Neuron (in vitro differentiated cells): ENCODE measurements at regions not wholly inside any gene's neighbourhood (a gene's known extent, or its start where the extent isn't known, plus 50 kb on each side); places are given as distances from the start of the nearest gene placed in this dataset.

Experiments used
- H2AFZ ChIP-seq: one replicate; pipeline ENCODE4 v1.6.1; 2013; ENCODE audit warnings: low read depth, mild to moderate bottlenecking, inconsistent platforms, low read length, moderate library complexity
- H3K27me3 ChIP-seq: one replicate; pipeline ENCODE4 v1.6.1; 2013; ENCODE audit warnings: low read length; ENCODE audit not compliant: insufficient read depth
- H3K36me3 ChIP-seq: one replicate; pipeline ENCODE4 v1.6.1; 2013; ENCODE audit warnings: low read length; ENCODE audit not compliant: insufficient read depth
- H3K4me1 ChIP-seq: one replicate; pipeline ENCODE4 v1.6.1; 2013; ENCODE audit warnings: low read length; ENCODE audit not compliant: insufficient read depth
- H3K4me3 ChIP-seq: 2 replicates; pipeline ENCODE4 v1.5.1; 2013; ENCODE audit warnings: mild to moderate bottlenecking, low read length, moderate library complexity
- H3K9me3 ChIP-seq: one replicate; pipeline ENCODE4 v1.6.1; 2013; ENCODE audit warnings: low read length

- Histone ChIP-seq H3K9me3 (no peaks in the 10 kb centered on the region), H3K36me3 (no peaks in the 10 kb centered on the region), H3K27me3 (no peaks in the 10 kb centered on the region), H3K4me1 (no peaks in the 10 kb centered on the region), H3K4me3 (no peak overlapping the region), H2AFZ (no peak overlapping the region)
Observed at GRCh38 chr11:107251298-107251697, 206.3 kb downstream of the CWF19L2 start.

GRCh38 chr11:107250017-107250416 is 207.6 kb downstream of the CWF19L2 start:
- H3K4me1 ChIP-seq, result no peaks in the 10 kb centered on the region
- no peaks in the 10 kb centered on the region for H3K36me3 ChIP-seq
- H3K4me3 ChIP-seq, result no peak overlapping the region
- H3K9me3 ChIP-seq, result no peaks in the 10 kb centered on the region
- H3K27me3 ChIP-seq, result no peaks in the 10 kb centered on the region
- H2AFZ ChIP-seq, result no peak overlapping the region

- no peaks in the 10 kb centered on the region for H3K36me3 ChIP-seq
- H3K4me1 ChIP-seq, result no peaks in the 10 kb centered on the region
- no peaks in the 10 kb centered on the region for H3K9me3 ChIP-seq
- H2AFZ ChIP-seq, result no peak overlapping the region
- no peaks in the 10 kb centered on the region for H3K27me3 ChIP-seq
- no peak overlapping the region for H3K4me3 ChIP-seq
Observed at GRCh38 chr11:107249054-107249453, 208.6 kb downstream of the CWF19L2 start.

- H3K4me3 ChIP-seq, result no peak overlapping the region
- H2AFZ ChIP-seq, result no peak overlapping the region
- H3K9me3 ChIP-seq, result no peaks in the 10 kb centered on the region
- H3K27me3 ChIP-seq, result no peaks in the 10 kb centered on the region
- H3K36me3 ChIP-seq, result no peaks in the 10 kb centered on the region
- no peaks in the 10 kb centered on the region for H3K4me1 ChIP-seq
Observed at GRCh38 chr11:107247167-107247861, 210.3 kb downstream of the CWF19L2 start.

GRCh38 chr11:107243929-107244328 is 213.7 kb downstream of the CWF19L2 start:
- Histone ChIP-seq H2AFZ (no peak overlapping the region), H3K36me3 (no peaks in the 10 kb centered on the region), H3K4me1 (no peaks in the 10 kb centered on the region), H3K27me3 (no peaks in the 10 kb centered on the region), H3K4me3 (no peak overlapping the region), H3K9me3 (no peaks in the 10 kb centered on the region)

GRCh38 chr11:107232451-107232850 is 214.2 kb upstream of the GUCY1A2 start:
- H3K9me3 ChIP-seq, result no peaks in the 10 kb centered on the region
- no peaks in the 10 kb centered on the region for H3K27me3 ChIP-seq
- no peak overlapping the region for H2AFZ ChIP-seq
- no peaks in the 10 kb centered on the region for H3K4me1 ChIP-seq
- H3K36me3 ChIP-seq, result no peaks in the 10 kb centered on the region
- no peak overlapping the region for H3K4me3 ChIP-seq

GRCh38 chr11:107224836-107225235 is 206.6 kb upstream of the GUCY1A2 start:
- Histone ChIP-seq H3K4me3 (no peak overlapping the region), H3K36me3 (no peaks in the 10 kb centered on the region), H2AFZ (no peak overlapping the region), H3K4me1 (no peaks in the 10 kb centered on the region), H3K27me3 (no peaks in the 10 kb centered on the region), H3K9me3 (no peaks in the 10 kb centered on the region)

GRCh38 chr11:107222916-107223460 is 204.7 kb upstream of the GUCY1A2 start:
- Histone ChIP-seq H3K9me3 (no peaks in the 10 kb centered on the region), H3K4me1 (no peaks in the 10 kb centered on the region), H3K27me3 (no peaks in the 10 kb centered on the region), H2AFZ (no peak overlapping the region), H3K4me3 (no peak overlapping the region), H3K36me3 (no peaks in the 10 kb centered on the region)

- no peaks in the 10 kb centered on the region for H3K9me3 ChIP-seq
- H3K36me3 ChIP-seq, result no peaks in the 10 kb centered on the region
Observed at GRCh38 chr11:107222431-107222830, 204.2 kb upstream of the GUCY1A2 start.

GRCh38 chr11:107221748-107222285 is 203.5 kb upstream of the GUCY1A2 start:
- Histone ChIP-seq H3K9me3 (no peaks in the 10 kb centered on the region), H3K4me1 (no peaks in the 10 kb centered on the region), H3K36me3 (no peaks in the 10 kb centered on the region), H3K4me3 (no peak overlapping the region), H2AFZ (no peak overlapping the region), H3K27me3 (no peaks in the 10 kb centered on the region)

More at GRCh38 chr11:107222431-107222830, 204.2 kb upstream of the GUCY1A2 start:
- no peak overlapping the region for H2AFZ ChIP-seq
- no peaks in the 10 kb centered on the region for H3K4me1 ChIP-seq
- H3K27me3 ChIP-seq, result no peaks in the 10 kb centered on the region
- H3K4me3 ChIP-seq, result no peak overlapping the region

GRCh38 chr11:107218123-107219013 is 200.1 kb upstream of the GUCY1A2 start:
- no peak overlapping the region for H3K4me3 ChIP-seq
- H3K27me3 ChIP-seq, result no peaks in the 10 kb centered on the region
- H3K9me3 ChIP-seq, result no peaks in the 10 kb centered on the region
- no peak overlapping the region for H2AFZ ChIP-seq
- H3K4me1 ChIP-seq, result no peaks in the 10 kb centered on the region
- no peaks in the 10 kb centered on the region for H3K36me3 ChIP-seq

- H3K4me1 ChIP-seq, result no peaks in the 10 kb centered on the region
Observed at GRCh38 chr11:107217444-107217843, 199.2 kb upstream of the GUCY1A2 start.

GRCh38 chr11:107215010-107215409 is 196.7 kb upstream of the GUCY1A2 start:
- Histone ChIP-seq H3K9me3 (no peaks in the 10 kb centered on the region), H3K4me3 (no peak overlapping the region), H3K36me3 (no peaks in the 10 kb centered on the region), H3K27me3 (no peaks in the 10 kb centered on the region), H3K4me1 (no peaks in the 10 kb centered on the region), H2AFZ (no peak overlapping the region)

More at GRCh38 chr11:107217444-107217843, 199.2 kb upstream of the GUCY1A2 start:
- no peaks in the 10 kb centered on the region for H3K36me3 ChIP-seq
- H3K27me3 ChIP-seq, result no peaks in the 10 kb centered on the region
- no peak overlapping the region for H2AFZ ChIP-seq
- H3K4me3 ChIP-seq, result no peak overlapping the region
- no peaks in the 10 kb centered on the region for H3K9me3 ChIP-seq
